ENCODE measurements at regions not wholly inside any gene's neighbourhood (a gene's known extent, or its start where the extent isn't known, plus 50 kb on each side); places are given as distances from the start of the nearest gene placed in this dataset.
"Not testable (repeated sequence)": the region's sequence is repeated elsewhere in the genome, so short reads cannot be mapped to it uniquely, and the experiment has no call there.

DNA sequence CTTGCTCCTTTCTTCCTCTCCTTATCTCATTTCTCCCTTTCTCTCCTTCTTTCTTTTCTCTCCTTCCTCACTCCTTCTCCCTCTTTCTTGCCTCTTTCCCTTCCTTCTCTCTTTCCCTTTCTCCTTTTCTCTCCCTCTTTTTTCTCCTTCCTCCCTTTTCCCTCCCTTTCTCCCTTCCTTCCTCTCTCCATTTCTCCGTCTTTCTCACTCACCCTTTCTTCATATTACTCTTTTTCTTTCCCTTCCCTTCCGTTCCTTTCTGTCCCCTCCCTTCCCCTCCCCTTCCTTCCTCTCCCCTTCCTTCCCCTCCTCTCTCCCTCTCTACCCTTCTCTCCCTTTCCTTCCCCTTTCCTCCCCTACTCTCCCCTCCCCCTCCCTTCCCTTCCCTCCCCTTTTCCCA, 240.8 kb downstream of the HS3ST3B1 start:
- H3K9me3 ChIP-seq (ENCODE audit: control insufficient read depth in 1 of 2, low read length in 2 of 2): peaks cover 0 to 12% of the 10 kb centered on the region in 2 donors
- no peak overlapping the region for H3K27ac ChIP-seq (ENCODE audit: low read depth, low read length)

DNA sequence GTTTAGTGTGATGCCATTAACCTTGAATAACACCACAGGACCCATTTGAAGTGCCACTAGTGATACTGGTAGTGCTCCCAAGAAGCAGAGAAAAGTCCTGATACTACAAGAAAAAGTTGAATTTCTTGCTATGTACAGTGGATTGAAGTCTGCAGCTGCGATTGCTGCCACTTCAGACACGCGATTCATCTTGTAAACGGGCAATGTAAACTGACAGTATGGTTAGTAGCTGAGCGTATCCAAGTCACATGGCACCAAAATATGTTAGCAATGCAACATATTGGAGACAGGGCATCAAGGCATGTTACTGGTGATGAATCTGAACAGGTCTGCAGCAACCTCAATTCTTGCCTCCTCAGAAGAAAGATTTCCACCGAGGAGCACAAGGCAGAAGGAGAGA, 238.9 kb downstream of the HS3ST3B1 start:
- no peak overlapping the region for H3K4me3 ChIP-seq (ENCODE audit: low read depth in 1 of 2, low read length in 2 of 2)
- H3K36me3 ChIP-seq (ENCODE audit: control insufficient read depth in 1 of 2, insufficient read depth in 2 of 2, low read length in 2 of 2): no peaks in the 10 kb centered on the region
- H3K27ac ChIP-seq (ENCODE audit: low read depth, low read length): no peak overlapping the region

More for the DNA sequence above, 240.8 kb downstream of the HS3ST3B1 start:
- Histone ChIP-seq H3K36me3 (ENCODE audit: control insufficient read depth in 1 of 2, insufficient read depth in 2 of 2, low read length in 2 of 2) (no peaks in the 10 kb centered on the region), H3K27me3 (ENCODE audit: control insufficient read depth in 1 of 2, insufficient read depth in 2 of 2, low read length in 2 of 2) (no peaks in the 10 kb centered on the region), H3K4me1 (ENCODE audit: control insufficient read depth in 1 of 2, insufficient read depth in 2 of 2, low read length in 2 of 2) (no peaks in the 10 kb centered on the region), H3K4me3 (ENCODE audit: low read depth in 1 of 2, low read length in 2 of 2) (no peak overlapping the region), H3K9ac (ENCODE audit: low read depth in 1 of 2, low read length in 2 of 2) (no peak overlapping the region)

DNA sequence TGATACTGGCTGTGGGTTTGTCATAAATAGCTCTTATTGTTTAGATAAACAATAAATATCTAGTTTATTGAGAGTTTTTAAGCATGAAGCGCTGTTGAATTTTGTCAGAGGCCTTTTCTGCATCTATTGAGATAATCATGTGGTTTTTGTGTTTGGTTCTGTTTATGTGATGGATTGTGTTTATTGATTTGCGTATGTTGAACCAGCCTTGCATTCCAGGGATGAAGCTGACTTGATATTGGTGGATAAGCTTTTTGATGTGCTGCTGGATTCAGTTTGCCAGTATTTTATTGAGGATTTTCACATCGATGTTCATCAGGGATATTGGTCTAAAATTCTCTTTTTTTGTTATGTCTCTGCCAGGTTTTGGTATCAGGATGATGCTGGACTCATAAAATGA, 231.4 kb downstream of the HS3ST3B1 start:
- not testable (repeated sequence) for H3K9ac ChIP-seq (ENCODE audit: low read depth in 1 of 2, low read length in 2 of 2); H3K36me3 ChIP-seq (ENCODE audit: control insufficient read depth in 1 of 2, insufficient read depth in 2 of 2, low read length in 2 of 2); H3K4me1 ChIP-seq (ENCODE audit: control insufficient read depth in 1 of 2, insufficient read depth in 2 of 2, low read length in 2 of 2); H3K27ac ChIP-seq (ENCODE audit: low read depth, low read length); H3K27me3 ChIP-seq (ENCODE audit: control insufficient read depth in 1 of 2, insufficient read depth in 2 of 2, low read length in 2 of 2); H3K4me3 ChIP-seq (ENCODE audit: low read depth in 1 of 2, low read length in 2 of 2); H3K9me3 ChIP-seq (ENCODE audit: control insufficient read depth in 1 of 2, low read length in 2 of 2)

More for the DNA sequence above, 238.9 kb downstream of the HS3ST3B1 start:
- Histone ChIP-seq H3K4me1 (ENCODE audit: control insufficient read depth in 1 of 2, insufficient read depth in 2 of 2, low read length in 2 of 2) (no peaks in the 10 kb centered on the region), H3K27me3 (ENCODE audit: control insufficient read depth in 1 of 2, insufficient read depth in 2 of 2, low read length in 2 of 2) (no peaks in the 10 kb centered on the region), H3K9me3 (ENCODE audit: control insufficient read depth in 1 of 2, low read length in 2 of 2) (peaks cover 0 to 12% of the 10 kb centered on the region in 2 donors), H3K9ac (ENCODE audit: low read depth in 1 of 2, low read length in 2 of 2) (no peak overlapping the region)

DNA sequence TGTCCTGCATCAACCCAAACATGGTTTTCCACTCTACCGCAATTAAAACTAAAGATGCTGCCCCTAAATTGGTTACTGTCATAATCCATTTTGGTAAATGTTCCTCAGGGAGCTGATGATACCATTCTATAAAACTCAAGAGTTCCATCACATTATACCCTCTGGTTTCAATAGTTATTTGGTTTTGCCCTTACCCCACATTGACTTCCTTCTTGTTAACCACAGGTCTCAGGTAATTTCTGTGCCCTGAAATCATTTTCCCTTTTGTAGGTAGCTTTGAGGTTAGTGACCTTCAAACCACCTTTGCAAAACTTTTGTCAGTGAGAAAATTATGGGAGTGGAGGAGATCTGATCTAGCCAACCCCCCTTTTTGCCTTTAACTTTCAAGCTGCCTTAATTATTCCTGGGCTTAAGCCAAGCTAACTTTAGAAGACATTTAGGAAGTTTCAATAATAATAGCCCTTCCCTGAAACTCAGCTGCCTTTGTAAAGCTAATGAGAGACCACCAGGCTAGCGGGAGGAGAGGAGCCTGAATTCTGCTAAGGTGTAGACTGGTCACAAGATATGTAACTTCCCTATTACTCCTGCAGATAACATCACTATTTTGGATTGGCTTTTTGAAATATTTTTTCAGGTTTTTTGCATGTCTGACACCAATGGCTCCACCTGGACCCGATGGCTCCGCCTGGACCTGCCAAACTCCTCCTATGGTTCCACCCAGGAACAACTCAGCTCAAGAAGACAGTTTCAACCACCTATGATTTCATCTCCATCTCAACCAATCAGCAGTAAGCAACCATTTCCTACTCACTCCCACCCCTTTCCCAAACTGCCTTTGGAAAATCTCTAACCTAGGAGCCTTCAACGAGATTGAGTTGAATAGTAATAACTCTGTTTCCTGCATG, 224.9 kb downstream of the HS3ST3B1 start:
- H3K4me3 ChIP-seq (ENCODE audit: low read depth in 1 of 2, low read length in 2 of 2): no peak overlapping the region
- H3K27ac ChIP-seq (ENCODE audit: low read depth, low read length): no peak overlapping the region
- no peaks in the 10 kb centered on the region for H3K9me3 ChIP-seq (ENCODE audit: control insufficient read depth in 1 of 2, low read length in 2 of 2)
- H3K27me3 ChIP-seq (ENCODE audit: control insufficient read depth in 1 of 2, insufficient read depth in 2 of 2, low read length in 2 of 2): no peaks in the 10 kb centered on the region
- H3K36me3 ChIP-seq (ENCODE audit: control insufficient read depth in 1 of 2, insufficient read depth in 2 of 2, low read length in 2 of 2): no peaks in the 10 kb centered on the region
- no peak overlapping the region for H3K9ac ChIP-seq (ENCODE audit: low read depth in 1 of 2, low read length in 2 of 2)
- no peaks in the 10 kb centered on the region for H3K4me1 ChIP-seq (ENCODE audit: control insufficient read depth in 1 of 2, insufficient read depth in 2 of 2, low read length in 2 of 2)

DNA sequence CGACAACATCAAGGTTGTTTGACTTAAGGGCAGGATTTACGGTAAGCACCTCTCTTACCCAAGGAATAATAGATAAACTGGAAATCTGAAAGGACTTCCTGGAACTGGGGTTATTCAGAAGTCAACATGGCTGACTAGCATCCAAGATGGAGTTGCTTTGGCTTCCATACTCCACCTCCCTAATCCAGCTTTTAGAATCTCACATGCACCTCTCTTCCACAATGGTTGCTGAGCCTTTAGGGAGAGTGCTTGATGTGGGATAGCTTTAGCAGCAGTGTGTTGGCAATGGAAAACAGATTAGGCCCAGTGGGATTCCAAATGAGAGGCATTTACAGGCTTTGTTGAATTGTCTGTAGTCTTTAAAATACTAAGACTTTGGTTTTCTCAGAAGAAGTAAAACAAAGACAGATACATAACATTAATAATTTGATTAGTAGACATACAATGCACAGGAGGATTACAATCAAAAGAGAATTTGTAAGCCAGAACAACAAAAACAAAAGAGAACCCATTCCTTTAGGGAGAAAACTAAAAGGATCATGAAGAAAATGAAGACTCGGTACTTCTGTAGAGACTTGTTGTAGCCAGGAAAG, 222.0 kb downstream of the HS3ST3B1 start:
- H3K27me3 ChIP-seq (ENCODE audit: control insufficient read depth in 1 of 2, insufficient read depth in 2 of 2, low read length in 2 of 2): no peaks in the 10 kb centered on the region
- no peaks in the 10 kb centered on the region for H3K4me1 ChIP-seq (ENCODE audit: control insufficient read depth in 1 of 2, insufficient read depth in 2 of 2, low read length in 2 of 2)
- H3K4me3 ChIP-seq (ENCODE audit: low read depth in 1 of 2, low read length in 2 of 2): no peak overlapping the region
- H3K9ac ChIP-seq (ENCODE audit: low read depth in 1 of 2, low read length in 2 of 2): no peak overlapping the region
- no peaks in the 10 kb centered on the region for H3K36me3 ChIP-seq (ENCODE audit: control insufficient read depth in 1 of 2, insufficient read depth in 2 of 2, low read length in 2 of 2)
- H3K9me3 ChIP-seq (ENCODE audit: control insufficient read depth in 1 of 2, low read length in 2 of 2): no peaks in the 10 kb centered on the region
- no peak overlapping the region for H3K27ac ChIP-seq (ENCODE audit: low read depth, low read length)

DNA sequence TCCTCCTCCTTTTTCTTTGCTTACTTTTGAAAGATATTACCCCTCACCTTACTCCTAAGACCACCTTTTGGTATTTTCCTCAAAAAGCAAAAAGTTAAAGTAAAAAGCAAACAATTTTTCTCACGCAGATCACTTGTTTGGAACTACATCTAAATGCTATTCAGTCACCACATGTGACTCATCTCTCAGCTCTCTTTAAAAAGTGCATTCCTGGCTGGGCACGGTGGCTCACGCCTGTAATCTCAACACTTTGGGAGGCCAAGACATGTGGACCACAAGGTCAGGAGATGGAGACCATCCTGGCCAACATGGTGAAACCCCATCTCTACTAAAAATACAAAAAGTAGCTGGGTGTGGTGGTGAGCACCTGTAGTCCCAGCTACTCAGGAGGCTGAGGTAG, 218.0 kb downstream of the HS3ST3B1 start:
- not testable (repeated sequence) for H3K9ac ChIP-seq (ENCODE audit: low read depth in 1 of 2, low read length in 2 of 2); H3K9me3 ChIP-seq (ENCODE audit: control insufficient read depth in 1 of 2, low read length in 2 of 2); H3K36me3 ChIP-seq (ENCODE audit: control insufficient read depth in 1 of 2, insufficient read depth in 2 of 2, low read length in 2 of 2); H3K27me3 ChIP-seq (ENCODE audit: control insufficient read depth in 1 of 2, insufficient read depth in 2 of 2, low read length in 2 of 2); H3K4me3 ChIP-seq (ENCODE audit: low read depth in 1 of 2, low read length in 2 of 2); H3K27ac ChIP-seq (ENCODE audit: low read depth, low read length); H3K4me1 ChIP-seq (ENCODE audit: control insufficient read depth in 1 of 2, insufficient read depth in 2 of 2, low read length in 2 of 2)

DNA sequence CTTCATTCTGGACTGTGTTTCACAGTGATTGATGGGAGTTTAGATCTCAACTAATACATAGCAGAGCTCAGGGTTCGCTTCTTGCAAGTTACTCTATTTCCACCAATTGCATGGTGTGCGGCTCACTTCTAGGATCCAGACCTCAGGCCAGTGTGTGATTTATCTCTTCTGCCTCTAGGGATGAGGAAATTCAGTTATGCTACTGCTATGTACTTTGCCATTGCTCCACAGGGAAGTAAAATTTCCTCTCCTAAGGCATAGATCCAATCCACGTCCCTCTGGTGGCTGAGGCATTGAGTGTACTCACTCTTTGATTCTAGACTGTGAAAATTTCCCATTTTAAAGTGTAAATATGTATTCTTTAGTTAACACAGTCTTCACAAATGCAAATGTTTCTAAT, 214.1 kb downstream of the HS3ST3B1 start:
- H3K36me3 ChIP-seq (ENCODE audit: control insufficient read depth in 1 of 2, insufficient read depth in 2 of 2, low read length in 2 of 2): no peaks in the 10 kb centered on the region
- H3K9me3 ChIP-seq (ENCODE audit: control insufficient read depth in 1 of 2, low read length in 2 of 2): no peaks in the 10 kb centered on the region
- H3K9ac ChIP-seq (ENCODE audit: low read depth in 1 of 2, low read length in 2 of 2): no peak overlapping the region
- no peak overlapping the region for H3K27ac ChIP-seq (ENCODE audit: low read depth, low read length)
- no peak overlapping the region for H3K4me3 ChIP-seq (ENCODE audit: low read depth in 1 of 2, low read length in 2 of 2)
- H3K27me3 ChIP-seq (ENCODE audit: control insufficient read depth in 1 of 2, insufficient read depth in 2 of 2, low read length in 2 of 2): no peaks in the 10 kb centered on the region
- no peaks in the 10 kb centered on the region for H3K4me1 ChIP-seq (ENCODE audit: control insufficient read depth in 1 of 2, insufficient read depth in 2 of 2, low read length in 2 of 2)

DNA sequence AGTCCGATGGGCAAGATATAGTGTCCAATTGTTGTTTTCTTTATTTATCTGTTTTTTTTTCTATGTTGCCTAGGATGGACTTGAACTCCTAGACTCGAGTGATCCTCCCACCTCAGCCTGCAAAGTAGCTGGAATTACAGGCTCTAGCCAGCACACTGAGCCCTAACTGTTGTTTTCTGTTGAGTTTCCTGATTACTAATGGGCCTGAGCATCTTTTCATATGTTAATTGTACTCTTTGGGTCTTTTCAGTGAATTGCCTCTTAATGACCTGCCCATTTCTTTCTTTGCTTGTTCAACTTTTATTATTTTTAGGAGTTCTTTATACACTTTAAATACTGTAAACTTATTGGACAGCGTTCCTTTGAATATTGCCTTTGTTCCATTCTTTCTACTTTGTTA, 213.0 kb downstream of the HS3ST3B1 start:
- Histone ChIP-seq H3K4me1 (ENCODE audit: control insufficient read depth in 1 of 2, insufficient read depth in 2 of 2, low read length in 2 of 2) (no peaks in the 10 kb centered on the region), H3K27me3 (ENCODE audit: control insufficient read depth in 1 of 2, insufficient read depth in 2 of 2, low read length in 2 of 2) (no peaks in the 10 kb centered on the region), H3K4me3 (ENCODE audit: low read depth in 1 of 2, low read length in 2 of 2) (no peak overlapping the region), H3K9ac (ENCODE audit: low read depth in 1 of 2, low read length in 2 of 2) (no peak overlapping the region), H3K27ac (ENCODE audit: low read depth, low read length) (no peak overlapping the region), H3K9me3 (ENCODE audit: control insufficient read depth in 1 of 2, low read length in 2 of 2) (peaks cover 0 to 4% of the 10 kb centered on the region in 2 donors), H3K36me3 (ENCODE audit: control insufficient read depth in 1 of 2, insufficient read depth in 2 of 2, low read length in 2 of 2) (no peaks in the 10 kb centered on the region)

DNA sequence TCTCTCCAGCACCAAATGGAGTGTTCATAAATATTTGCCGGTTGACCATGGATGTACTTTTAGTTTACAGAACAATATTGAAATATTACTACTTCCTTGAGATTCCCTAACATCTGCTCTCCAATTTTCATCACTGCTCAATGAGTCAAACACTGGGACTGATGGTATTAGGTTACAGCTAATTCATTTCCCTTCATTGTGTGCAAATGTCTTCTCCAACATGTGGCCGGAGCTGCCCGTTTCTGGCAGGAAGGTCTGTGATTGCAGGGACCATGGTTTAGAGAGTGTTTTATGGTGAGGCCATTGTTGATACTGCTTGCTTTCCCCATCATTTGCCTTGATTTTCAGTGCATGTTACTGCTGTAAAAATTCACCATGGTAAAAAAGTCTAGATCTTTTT, 209.3 kb downstream of the HS3ST3B1 start:
- Histone ChIP-seq H3K27me3 (ENCODE audit: control insufficient read depth in 1 of 2, insufficient read depth in 2 of 2, low read length in 2 of 2) (no peaks in the 10 kb centered on the region), H3K36me3 (ENCODE audit: control insufficient read depth in 1 of 2, insufficient read depth in 2 of 2, low read length in 2 of 2) (no peaks in the 10 kb centered on the region), H3K4me3 (ENCODE audit: low read depth in 1 of 2, low read length in 2 of 2) (peak overlapping the region in 1 of 2 donors; percentile 6), H3K9ac (ENCODE audit: low read depth in 1 of 2, low read length in 2 of 2) (no peak overlapping the region), H3K27ac (ENCODE audit: low read depth, low read length) (no peak overlapping the region), H3K4me1 (ENCODE audit: control insufficient read depth in 1 of 2, insufficient read depth in 2 of 2, low read length in 2 of 2) (no peaks in the 10 kb centered on the region), H3K9me3 (ENCODE audit: control insufficient read depth in 1 of 2, low read length in 2 of 2) (peaks cover 0 to 12% of the 10 kb centered on the region in 2 donors)

DNA sequence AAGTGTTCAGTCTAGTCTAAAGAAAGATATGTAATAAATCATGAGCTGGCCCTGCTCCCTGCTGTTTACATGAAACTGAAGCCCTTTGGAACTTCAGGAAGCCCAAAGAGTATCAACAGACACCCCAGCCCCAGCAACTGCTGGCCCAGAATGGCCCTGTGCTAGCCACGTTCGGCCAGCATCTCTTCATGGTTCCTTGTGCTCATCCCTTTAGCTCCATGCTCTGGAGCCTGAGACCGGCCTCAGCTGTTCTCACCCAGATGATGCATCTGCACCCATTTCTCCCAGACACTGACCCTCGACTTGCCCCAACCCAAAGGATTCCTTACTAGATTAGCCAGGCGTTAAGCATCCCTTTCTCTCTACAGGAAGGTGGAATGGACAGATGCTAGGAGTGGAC, 207.3 kb downstream of the HS3ST3B1 start:
- no peaks in the 10 kb centered on the region for H3K27me3 ChIP-seq (ENCODE audit: control insufficient read depth in 1 of 2, insufficient read depth in 2 of 2, low read length in 2 of 2)
- H3K9ac ChIP-seq (ENCODE audit: low read depth in 1 of 2, low read length in 2 of 2): no peak overlapping the region
- H3K4me1 ChIP-seq (ENCODE audit: control insufficient read depth in 1 of 2, insufficient read depth in 2 of 2, low read length in 2 of 2): no peaks in the 10 kb centered on the region
- no peak overlapping the region for H3K4me3 ChIP-seq (ENCODE audit: low read depth in 1 of 2, low read length in 2 of 2)
- H3K36me3 ChIP-seq (ENCODE audit: control insufficient read depth in 1 of 2, insufficient read depth in 2 of 2, low read length in 2 of 2): no peaks in the 10 kb centered on the region
- H3K9me3 ChIP-seq (ENCODE audit: control insufficient read depth in 1 of 2, low read length in 2 of 2): peaks cover 0 to 16% of the 10 kb centered on the region in 2 donors
- H3K27ac ChIP-seq (ENCODE audit: low read depth, low read length): no peak overlapping the region
